ENCODE measurements at regions not wholly inside any gene's neighbourhood (a gene's known extent, or its start where the extent isn't known, plus 50 kb on each side); places are given as distances from the start of the nearest gene placed in this dataset.

- DNase-seq: no peak
Observed at GRCh38 chr5:88394536-88395175, 126.0 kb upstream of the TMEM161B start.

- no peak for DNase-seq
Observed at GRCh38 chr5:88393716-88394535, 125.3 kb upstream of the TMEM161B start.

- no peak for DNase-seq
Observed at GRCh38 chr5:88393042-88393441, 124.4 kb upstream of the TMEM161B start.

GRCh38 chr5:88391991-88392390 lies 123.3 kb upstream of the TMEM161B start:
- no peak for DNase-seq

GRCh38 chr5:88391116-88391515 lies 122.5 kb upstream of the TMEM161B start:
- DNase-seq: no peak

GRCh38 chr5:88390481-88390880 lies 121.8 kb upstream of the TMEM161B start:
- DNase-seq: no peak

- DNase-seq: no peak
Observed at GRCh38 chr5:88390096-88390441, 121.4 kb upstream of the TMEM161B start.

GRCh38 chr5:88389338-88390095 lies 120.9 kb upstream of the TMEM161B start:
- no peak for DNase-seq

GRCh38 chr5:88388476-88389337 lies 120.1 kb upstream of the TMEM161B start:
- no peak for DNase-seq

GRCh38 chr5:88384886-88385285 lies 116.2 kb upstream of the TMEM161B start:
- DNase-seq: no peak

GRCh38 chr5:88380332-88380731 lies 111.7 kb upstream of the TMEM161B start:
- DNase-seq: no peak

- DNase-seq: no peak
Observed at GRCh38 chr5:88377705-88378656, 109.3 kb upstream of the TMEM161B start.

- DNase-seq: no peak
Observed at GRCh38 chr5:88377240-88377639, 108.6 kb upstream of the TMEM161B start.

GRCh38 chr5:88376728-88377127 lies 108.1 kb upstream of the TMEM161B start:
- DNase-seq: no peak

GRCh38 chr5:88374391-88374790 lies 105.7 kb upstream of the TMEM161B start:
- DNase-seq: no peak

- DNase-seq: no peak
Observed at GRCh38 chr5:88370824-88371223, 102.2 kb upstream of the TMEM161B start.

- no peak for DNase-seq
Observed at GRCh38 chr5:88368201-88368600, 99.6 kb upstream of the TMEM161B start.

GRCh38 chr5:88364991-88365390 lies 96.3 kb upstream of the TMEM161B start:
- no peak for DNase-seq

GRCh38 chr5:88355490-88356050 lies 86.9 kb upstream of the TMEM161B start:
- DNase-seq: no peak

GRCh38 chr5:88325868-88326267 lies 57.2 kb upstream of the TMEM161B start:
- DNase-seq: no peak

GRCh38 chr5:88322785-88323184 lies 54.1 kb upstream of the TMEM161B start:
- no peak for DNase-seq

Data from suppressor macrophage treated with lipopolysaccharide for 4 hours (primary cell).